ENCODE measurements at regions not wholly inside any gene's neighbourhood (a gene's known extent, or its start where the extent isn't known, plus 50 kb on each side); places are given as distances from the start of the nearest gene placed in this dataset. TPM values are rescaled to one million over a fixed set of nuclear protein-coding genes. Genes with fewer than 3 reads are reported as not detected.

Small RNA genes lying in the stretch of these regions (small RNA-seq; reads per million reads assigned to genes)
- gene AC084759.1 (ENCODE audit: insufficient read length, low read depth, low replicate concordance): not detected
